IMR-90 (cell line): ENCODE measurements at regions not wholly inside any gene's neighbourhood (a gene's known extent, or its start where the extent isn't known, plus 50 kb on each side); places are given as distances from the start of the nearest gene placed in this dataset.

Experiments used
- ATAC-seq: fragments of 200-7000 bp; cut with Tn5 transposase; 2 replicates; pipeline ENCODE4 v1.9.1; 2020; ENCODE audit warnings: low read depth, mild to moderate bottlenecking, moderate library complexity
- BruUV-seq: library from RNA; stranded (reverse); fragments of 400-500 nt; replicated peaks from 2 replicates; lab custom pipeline; 2021; lab: Mats Ljungman, UMichigan
- CTCF ChIA-PET: fragments of 300-600 bp; formaldehyde crosslinking; extraction: SDS; loops from one replicate; lab custom pipeline; 2021; ENCODE audit warnings: antibody characterized with exemption; lab: Yijun Ruan, JAX
- POLR2A ChIA-PET: fragments of 300-600 bp; sonication (Branson Sonifier 250); formaldehyde crosslinking; loops from one replicate; lab custom pipeline; 2022; ENCODE audit warnings: antibody characterized with exemption; ENCODE audit not compliant: unreplicated experiment; lab: Charles Lee
- DNase-seq: peaks from one replicate; pipeline ENCODE4 v3.0.0; 2013
- H2AFZ ChIP-seq: replicated peaks from 2 replicates; pipeline ENCODE3; 2013; ENCODE audit warnings: low read length, mild to moderate bottlenecking; ENCODE audit not compliant: poor library complexity
- H2AK5ac ChIP-seq: 2 replicates; pipeline ENCODE4 v1.6.1; 2013; ENCODE audit warnings: low read depth, low read length, inconsistent platforms
- H2AK9ac ChIP-seq: replicated peaks from 2 replicates; pipeline ENCODE3; 2013; ENCODE audit warnings: mild to moderate bottlenecking, low read depth, low read length, moderate library complexity; ENCODE audit not compliant: poor library complexity
- H2BK120ac ChIP-seq: 2 replicates; pipeline ENCODE4 v1.6.1; 2013; ENCODE audit warnings: low read depth, low read length, inconsistent platforms
- H2BK15ac ChIP-seq: 3 replicates; pipeline ENCODE4 v1.6.1; 2013; ENCODE audit warnings: low read depth, low read length, inconsistent platforms
- H2BK20ac ChIP-seq: 2 replicates; pipeline ENCODE4 v1.6.1; 2013; ENCODE audit warnings: low read depth, mild to moderate bottlenecking, inconsistent platforms, low read length, moderate library complexity
- H2BK5ac ChIP-seq: 2 replicates; pipeline ENCODE4 v1.6.1; 2013; ENCODE audit warnings: mild to moderate bottlenecking, low read depth, low read length, inconsistent platforms; ENCODE audit not compliant: poor library complexity, severe bottlenecking
- H3K14ac ChIP-seq: replicated peaks from 2 replicates; pipeline ENCODE4 v1.6.1; 2013; ENCODE audit warnings: low read depth, low read length, inconsistent platforms
- H3K18ac ChIP-seq: 2 replicates; pipeline ENCODE4 v1.6.1; 2013; ENCODE audit warnings: low read depth, low read length, control low read depth
- H3K23ac ChIP-seq: 2 replicates; pipeline ENCODE4 v1.6.1; 2013; ENCODE audit warnings: low read depth, low read length, inconsistent platforms
- H3K27ac ChIP-seq: 2 replicates; pipeline ENCODE4 v1.5.1; 2013; ENCODE audit warnings: mild to moderate bottlenecking, control low read depth, low read length; ENCODE audit not compliant: insufficient read depth
- H3K27me3 ChIP-seq: 2 replicates; pipeline ENCODE4 v1.6.1; 2013; ENCODE audit warnings: low read length; ENCODE audit not compliant: control insufficient read depth, insufficient read depth
- H3K36me3 ChIP-seq: 2 replicates; pipeline ENCODE4 v1.6.1; 2013; ENCODE audit warnings: low read length, mixed read lengths; ENCODE audit not compliant: control insufficient read depth, insufficient read depth
- H3K4ac ChIP-seq: 2 replicates; pipeline ENCODE4 v1.6.1; 2013; ENCODE audit warnings: low read depth, low read length, inconsistent platforms
- H3K4me1 ChIP-seq: 2 replicates; pipeline ENCODE4 v1.6.1; 2013; ENCODE audit warnings: low read length, mixed read lengths; ENCODE audit not compliant: control insufficient read depth, insufficient read depth
- H3K4me2 ChIP-seq: 2 replicates; pipeline ENCODE4 v1.6.1; 2013; ENCODE audit warnings: low read depth, mild to moderate bottlenecking, control low read depth, low read length, moderate library complexity
- H3K4me3 ChIP-seq: 2 replicates; pipeline ENCODE4 v1.5.1; 2013; ENCODE audit warnings: low read depth, mild to moderate bottlenecking, control low read depth, low read length, moderate library complexity; ENCODE audit not compliant: insufficient read depth
- H3K56ac ChIP-seq: 2 replicates; pipeline ENCODE4 v1.6.1; 2013; ENCODE audit warnings: low read length, inconsistent platforms; ENCODE audit not compliant: insufficient read depth; ENCODE audit errors: extremely low read depth
- H3K79me1 ChIP-seq, 2 experiments: 2 replicates each; pipeline ENCODE4 v1.6.1; 2013; ENCODE audit warnings: low read length in 2 of 2, inconsistent platforms in 1 of 2, low read depth in 1 of 2
- H3K9ac ChIP-seq: 2 replicates; pipeline ENCODE4 v1.6.1; 2013; ENCODE audit warnings: low read depth, low read length, control low read depth
- H3K9me1 ChIP-seq: 2 replicates; pipeline ENCODE4 v1.6.1; 2013; ENCODE audit warnings: low read length, inconsistent platforms; ENCODE audit not compliant: insufficient read depth
- H3K9me3 ChIP-seq: 2 replicates; pipeline ENCODE4 v1.6.1; 2013; ENCODE audit warnings: low read length; ENCODE audit not compliant: control insufficient read depth, insufficient read depth
- H4K20me1 ChIP-seq: 2 replicates; pipeline ENCODE4 v1.6.1; 2013; ENCODE audit warnings: low read length, inconsistent platforms; ENCODE audit not compliant: insufficient read depth
- H4K5ac ChIP-seq: 2 replicates; pipeline ENCODE4 v1.6.1; 2013; ENCODE audit warnings: mild to moderate bottlenecking, low read depth, low read length, control low read depth
- H4K8ac ChIP-seq, 2 experiments: 2 replicates each; pipeline ENCODE4 v1.6.1; 2013; ENCODE audit warnings: low read depth in 2 of 2, low read length in 2 of 2, control low read depth in 1 of 2, inconsistent platforms in 1 of 2
- H4K91ac ChIP-seq: 2 replicates; pipeline ENCODE4 v1.6.1; 2013; ENCODE audit warnings: low read depth, low read length, inconsistent platforms; ENCODE audit not compliant: insufficient read depth
- CEBPB ChIP-seq: IDR thresholded peaks from 2 replicates; pipeline ENCODE4 v1.6.1; 2012; ENCODE audit warnings: low read depth, low read length, improper control_type of control experiment
- CHD1 ChIP-seq: IDR thresholded peaks from 2 replicates; pipeline ENCODE4 v1.6.1; 2012; ENCODE audit warnings: low read depth, low read length, improper control_type of control experiment
- FOS ChIP-seq: fragments of 150-350 bp; IDR thresholded peaks from 2 replicates; pipeline ENCODE4 v1.6.1; 2016; ENCODE audit warnings: low read depth, low read length
- MAZ ChIP-seq: IDR thresholded peaks from 2 replicates; pipeline ENCODE4 v1.6.1; 2012; ENCODE audit warnings: low read depth, mild to moderate bottlenecking, low read length, improper control_type of control experiment, moderate library complexity, borderline replicate concordance
- MXI1 ChIP-seq: IDR thresholded peaks from 2 replicates; pipeline ENCODE4 v1.6.1; 2012; ENCODE audit warnings: low read depth, mild to moderate bottlenecking, low read length, moderate library complexity, borderline replicate concordance
- NFE2L2 ChIP-seq: fragments of 150-350 bp; IDR thresholded peaks from 2 replicates; pipeline ENCODE4 v1.6.1; 2016; ENCODE audit warnings: low read depth, mild to moderate bottlenecking, low read length
- POLR2A ChIP-seq: IDR thresholded peaks from 2 replicates; pipeline ENCODE4 v1.6.1; 2012; ENCODE audit warnings: mild to moderate bottlenecking, low read depth, low read length
- RAD21 ChIP-seq: IDR thresholded peaks from 2 replicates; pipeline ENCODE4 v1.6.1; 2012; ENCODE audit warnings: low read length, improper control_type of control experiment
- RCOR1 ChIP-seq: IDR thresholded peaks from 2 replicates; pipeline ENCODE4 v1.6.1; 2012; ENCODE audit warnings: mild to moderate bottlenecking, low read length, improper control_type of control experiment; ENCODE audit not compliant: insufficient replicate concordance
- SMC3 ChIP-seq: fragments of 150-350 bp; IDR thresholded peaks from 2 replicates; pipeline ENCODE4 v1.6.1; 2016; ENCODE audit warnings: low read depth, mild to moderate bottlenecking, antibody characterized with exemption, low read length, moderate library complexity
- WGBS, 2 experiments: methylation state at CpG; one replicate each; pipeline versions ENCODE4 v1.1.5 to v1.1.7; 2013; ENCODE audit warnings: missing lambda C conversion rate in 2 of 2; ENCODE audit not compliant: insufficient read length in 1 of 2; ENCODE audit errors: extremely low coverage in 2 of 2; 5-methylcytosine and 5-hydroxymethylcytosine counted together
- dilution Hi-C: fragments of 300-500 bp; cut with HindIII; formaldehyde crosslinking; loops from one replicate; pipeline ENCODE4 v1.14.3; 2018; ENCODE audit warnings: low sequenced_read_pairs; ENCODE audit not compliant: unreplicated experiment
- in situ Hi-C: fragments of 300-500 bp; cut with MboI; formaldehyde crosslinking; loops from 3 replicates; pipeline ENCODE4 v1.14.3; 2019; ENCODE audit warnings: low sequenced_read_pairs, inconsistent platforms, mixed read lengths
- intact Hi-C: fragments of 100-400 bp; cut with micrococcal nuclease; formaldehyde crosslinking; loops from 2 replicates; pipeline ENCODE4 v1.10.0; 2022
- TF ChIP-seq, protein P1 (sequence below): fragments of 150-350 bp; IDR thresholded peaks from 2 replicates; pipeline ENCODE4 v1.6.1; 2017; ENCODE audit warnings: mild to moderate bottlenecking, antibody characterized with exemption, low read length, low read depth
- TF ChIP-seq, protein P2 (sequence below): conservative IDR thresholded peaks from 2 replicates; pipeline ENCODE4 v1.5.1; 2012; ENCODE audit warnings: mild to moderate bottlenecking, low read depth, low read length, improper control_type of control experiment

DNA sequence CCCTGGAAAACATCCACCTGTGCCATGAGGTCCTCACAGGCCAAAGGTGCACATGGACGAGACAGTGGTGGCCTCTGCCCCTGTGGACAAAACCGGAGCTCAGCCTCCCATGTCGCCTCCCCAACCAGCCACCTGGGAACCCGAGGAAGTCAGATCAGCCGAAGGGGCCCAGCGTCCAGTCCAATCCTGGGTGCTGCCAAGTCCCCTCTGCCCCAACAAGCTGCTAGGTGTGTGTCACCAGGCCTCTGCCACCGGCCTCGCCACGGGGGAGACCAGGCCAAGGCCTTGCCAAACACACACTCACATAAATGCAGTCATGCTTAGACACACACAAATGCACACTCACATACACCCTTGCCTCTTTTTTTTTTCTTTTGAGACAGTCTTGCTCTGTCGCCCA is 167.8 kb downstream of the RBFOX3 start:
- CTCF ChIA-PET: no interaction called here
- peaks cover 2% of the 10 kb centered on the region; the same call in 1 of the 2 replicates for H3K27me3 ChIP-seq
- no peak overlapping the region for H3K4ac ChIP-seq
- H3K27ac ChIP-seq: no peak overlapping the region
- H3K4me3 ChIP-seq: no peak overlapping the region
- no peak overlapping the region for H2BK15ac ChIP-seq
- H3K56ac ChIP-seq: no peak overlapping the region
- dilution Hi-C loops (no loop called here), in situ Hi-C loops (no loop called here), intact Hi-C loops (no loop called here)
- no peak overlapping the region for H3K18ac ChIP-seq
- TF ChIP-seq CEBPB: no peak
- TF ChIP-seq RCOR1: no peak
- no peak for TF ChIP-seq CHD1
- TF ChIP-seq RAD21: no peak
- TF ChIP-seq MXI1: no peak
- TF ChIP-seq NFE2L2: no peak
- no peak for TF ChIP-seq MAZ
- no peak for TF ChIP-seq FOS
- TF ChIP-seq SMC3: no peak
- no peak for TF ChIP-seq POLR2A
- TF ChIP-seq, protein P1, sequence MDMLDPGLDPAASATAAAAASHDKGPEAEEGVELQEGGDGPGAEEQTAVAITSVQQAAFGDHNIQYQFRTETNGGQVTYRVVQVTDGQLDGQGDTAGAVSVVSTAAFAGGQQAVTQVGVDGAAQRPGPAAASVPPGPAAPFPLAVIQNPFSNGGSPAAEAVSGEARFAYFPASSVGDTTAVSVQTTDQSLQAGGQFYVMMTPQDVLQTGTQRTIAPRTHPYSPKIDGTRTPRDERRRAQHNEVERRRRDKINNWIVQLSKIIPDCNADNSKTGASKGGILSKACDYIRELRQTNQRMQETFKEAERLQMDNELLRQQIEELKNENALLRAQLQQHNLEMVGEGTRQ: no peak
- TF ChIP-seq, protein P2, sequence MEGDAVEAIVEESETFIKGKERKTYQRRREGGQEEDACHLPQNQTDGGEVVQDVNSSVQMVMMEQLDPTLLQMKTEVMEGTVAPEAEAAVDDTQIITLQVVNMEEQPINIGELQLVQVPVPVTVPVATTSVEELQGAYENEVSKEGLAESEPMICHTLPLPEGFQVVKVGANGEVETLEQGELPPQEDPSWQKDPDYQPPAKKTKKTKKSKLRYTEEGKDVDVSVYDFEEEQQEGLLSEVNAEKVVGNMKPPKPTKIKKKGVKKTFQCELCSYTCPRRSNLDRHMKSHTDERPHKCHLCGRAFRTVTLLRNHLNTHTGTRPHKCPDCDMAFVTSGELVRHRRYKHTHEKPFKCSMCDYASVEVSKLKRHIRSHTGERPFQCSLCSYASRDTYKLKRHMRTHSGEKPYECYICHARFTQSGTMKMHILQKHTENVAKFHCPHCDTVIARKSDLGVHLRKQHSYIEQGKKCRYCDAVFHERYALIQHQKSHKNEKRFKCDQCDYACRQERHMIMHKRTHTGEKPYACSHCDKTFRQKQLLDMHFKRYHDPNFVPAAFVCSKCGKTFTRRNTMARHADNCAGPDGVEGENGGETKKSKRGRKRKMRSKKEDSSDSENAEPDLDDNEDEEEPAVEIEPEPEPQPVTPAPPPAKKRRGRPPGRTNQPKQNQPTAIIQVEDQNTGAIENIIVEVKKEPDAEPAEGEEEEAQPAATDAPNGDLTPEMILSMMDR: no peak
- no peak overlapping the region for H2AK5ac ChIP-seq
- WGBS, 2 experiments: no CpG with 5 or more reads among the region's 10 CpGs
- H4K20me1 ChIP-seq: no peaks in the 10 kb centered on the region
- no peak overlapping the region for H4K91ac ChIP-seq
- H3K14ac ChIP-seq: no peak overlapping the region
- POLR2A ChIA-PET: no interaction called here
- H3K23ac ChIP-seq: no peak overlapping the region
- no TSS peak for BruUV-seq
- H3K4me2 ChIP-seq: no peak overlapping the region
- no peak overlapping the region for H2AFZ ChIP-seq
- no peak overlapping the region for H2BK20ac ChIP-seq
- no peak overlapping the region for H4K8ac ChIP-seq
- no peak for ATAC-seq
- H3K79me1 ChIP-seq: no peaks in the 10 kb centered on the region
- no peak overlapping the region for H3K9ac ChIP-seq
- no peaks in the 10 kb centered on the region for H3K9me3 ChIP-seq
- H3K9me1 ChIP-seq: no peaks in the 10 kb centered on the region
- no peaks in the 10 kb centered on the region for H3K36me3 ChIP-seq
- H2AK9ac ChIP-seq: no peak overlapping the region
- H2BK120ac ChIP-seq: no peak overlapping the region
- H2BK5ac ChIP-seq: no peak overlapping the region
- H4K5ac ChIP-seq: no peak overlapping the region
- H3K4me1 ChIP-seq: no peaks in the 10 kb centered on the region
- DNase-seq: no peak
